Effector CD4-positive, alpha-beta T cell (primary cell): ENCODE measurements at regions not wholly inside any gene's neighbourhood (a gene's known extent, or its start where the extent isn't known, plus 50 kb on each side); places are given as distances from the start of the nearest gene placed in this dataset.
"Not testable (repeated sequence)": the region's sequence is repeated elsewhere in the genome, so short reads cannot be mapped to it uniquely, and the experiment has no call there.

ENCODE experiments used
- DNase-seq: peaks from one replicate; pipeline ENCODE4 v3.0.0-alpha.2; 2020

GRCh38 chr2:224143526-224143925 is 104.4 kb upstream of the SERPINE2 start:
- no peak for DNase-seq

DNA sequence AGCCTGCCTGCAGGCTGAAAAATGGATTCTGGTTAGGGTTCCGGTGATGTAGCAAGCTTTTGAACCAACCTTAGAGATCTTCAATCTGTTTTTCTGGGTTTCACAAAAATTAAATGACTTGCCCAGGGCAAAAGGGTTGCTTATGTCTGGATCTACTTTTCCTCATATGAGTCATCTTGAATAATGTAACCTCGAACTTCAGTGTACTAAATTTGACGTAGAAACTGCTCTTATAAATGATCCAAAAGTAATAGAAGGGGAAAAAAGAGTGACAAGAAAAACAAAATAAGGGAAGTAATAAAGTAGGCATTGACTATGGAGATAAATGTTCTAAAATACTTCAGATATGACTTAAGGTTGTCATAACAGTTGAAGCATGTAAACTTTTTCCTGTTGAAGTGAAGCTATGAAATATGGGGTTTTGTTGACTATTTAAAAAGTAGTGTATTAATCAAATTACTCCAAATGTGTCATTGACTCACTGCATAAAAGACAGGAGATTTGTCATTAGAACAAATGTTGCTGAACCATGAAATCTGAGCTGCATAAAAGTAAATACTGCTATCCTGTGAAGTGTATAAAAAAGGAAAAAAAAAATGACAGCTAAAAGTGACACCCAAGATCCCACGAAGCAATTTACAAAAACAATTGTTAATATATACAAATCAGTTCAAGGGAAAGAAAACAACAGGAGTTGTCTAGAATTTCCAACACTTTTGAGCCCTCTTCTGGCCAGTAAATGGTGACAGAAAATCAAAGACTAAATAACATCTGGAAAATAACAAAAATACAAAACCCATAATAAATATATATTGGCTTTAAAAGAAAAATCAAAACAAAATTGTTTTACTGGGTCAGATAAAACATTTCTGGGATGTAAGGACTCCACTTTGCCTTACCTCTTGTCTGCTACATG is 103.6 kb upstream of the SERPINE2 start:
- no peak for DNase-seq

DNA sequence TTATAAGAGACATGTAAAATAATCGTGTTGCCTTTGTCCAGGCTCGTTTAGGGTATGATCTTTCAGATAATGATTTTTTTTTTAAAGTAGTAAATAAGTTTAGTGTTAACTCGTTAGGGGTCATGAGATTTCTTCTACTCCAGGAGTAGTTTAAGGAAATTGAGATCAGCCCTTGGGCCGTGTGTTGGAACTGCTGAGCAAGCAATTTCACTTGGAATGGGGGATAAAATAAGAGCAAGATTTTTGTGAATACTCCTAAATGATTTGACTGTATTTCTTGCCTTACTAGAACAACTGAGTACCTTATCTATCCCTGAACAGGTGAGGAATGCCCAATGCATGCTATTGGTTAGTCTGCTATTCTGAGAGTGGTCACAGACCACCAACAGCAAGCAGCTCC is 102.2 kb upstream of the SERPINE2 start:
- DNase-seq = no peak

DNA sequence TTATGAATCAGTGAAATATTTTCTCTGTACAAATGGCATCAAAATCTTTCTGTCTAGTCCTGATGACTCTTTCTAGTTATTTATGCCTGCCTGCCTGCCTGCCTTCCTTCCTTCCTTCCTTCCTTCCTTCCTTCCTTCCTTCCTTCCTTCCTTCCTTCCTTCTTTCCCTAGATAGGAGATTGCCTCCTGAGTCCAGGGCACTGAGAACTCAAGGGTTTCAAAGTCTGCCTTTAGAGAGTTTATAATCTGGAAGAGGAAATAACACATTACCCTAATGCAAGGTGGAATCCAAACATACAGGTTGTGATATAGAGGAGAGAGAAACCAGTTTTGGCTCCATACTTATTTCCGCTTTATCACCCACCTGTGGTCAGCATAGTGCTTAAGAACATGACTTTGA is 98.1 kb upstream of the SERPINE2 start:
- no peak for DNase-seq

DNA sequence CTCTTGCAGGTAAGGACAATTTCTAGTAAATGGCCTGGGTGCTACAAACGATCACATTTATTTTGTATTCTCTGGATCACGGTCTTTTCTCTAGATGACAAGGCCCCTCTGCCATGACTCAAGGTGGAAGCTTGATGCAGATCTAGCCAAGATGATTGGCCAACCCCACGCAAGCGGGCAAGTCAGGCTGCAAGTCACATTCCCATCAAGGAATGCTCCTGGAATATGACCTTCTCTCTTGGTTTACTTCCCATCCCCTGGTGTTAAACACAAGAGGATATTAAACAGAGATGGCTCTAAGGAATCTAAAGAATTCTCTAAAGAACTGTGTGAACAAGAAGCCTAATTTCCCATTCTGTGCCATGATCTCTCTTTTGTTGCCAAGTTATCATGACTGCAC is 97.3 kb upstream of the SERPINE2 start:
- DNase-seq = no peak

DNA sequence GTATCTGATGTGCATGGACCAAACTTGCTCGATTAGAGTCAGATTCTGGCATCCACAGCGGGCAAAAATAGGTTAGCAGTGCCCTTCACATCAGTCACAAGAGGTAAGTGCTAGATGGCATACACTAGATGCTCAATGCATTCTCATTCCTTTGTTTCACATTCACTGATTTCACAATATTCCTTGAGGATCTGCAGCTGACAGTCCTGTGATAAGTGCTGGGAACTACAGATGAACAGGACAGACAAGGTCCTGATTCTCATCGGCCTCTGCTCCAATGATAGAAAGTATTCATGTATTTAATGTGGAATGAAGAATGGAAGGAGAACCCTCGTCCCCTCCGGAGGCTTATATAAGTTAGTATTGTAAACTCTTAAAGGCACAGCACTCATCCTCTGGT is 96.8 kb upstream of the SERPINE2 start:
- no peak for DNase-seq

DNA sequence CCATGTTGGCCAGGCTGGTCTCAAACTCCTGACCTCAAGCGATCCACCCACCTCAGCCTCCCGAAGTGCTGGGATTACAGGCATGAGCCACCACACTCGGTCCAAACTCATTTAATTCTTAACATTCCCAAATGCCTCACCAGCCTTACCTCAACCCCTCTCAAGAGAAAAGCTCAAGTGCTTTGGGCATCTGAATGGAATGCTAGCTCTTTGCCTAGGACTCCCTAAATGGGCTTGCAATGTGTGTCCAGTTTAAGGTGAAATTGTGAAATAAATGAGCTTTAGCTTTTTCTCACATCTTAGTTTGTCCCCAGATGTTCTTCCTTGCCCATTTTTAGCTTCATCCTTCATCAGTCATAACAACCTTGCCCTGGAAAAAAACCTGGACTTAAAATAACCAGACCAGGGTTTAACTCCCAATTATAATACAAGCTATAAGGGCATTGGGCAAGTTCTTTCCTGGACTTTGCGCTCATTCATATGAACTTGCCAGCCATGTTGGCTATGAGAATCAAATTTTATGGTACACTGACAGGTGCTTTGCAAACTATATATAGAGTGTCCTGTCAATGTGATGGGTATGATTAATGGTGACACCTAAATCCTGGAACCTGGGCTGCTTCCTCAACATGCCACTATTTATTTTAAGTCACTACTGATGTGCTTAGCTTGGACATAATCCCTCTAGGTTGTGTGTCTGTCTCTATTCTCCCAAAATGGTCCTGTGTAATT is 95.1 kb upstream of the SERPINE2 start:
- DNase-seq = no peak

GRCh38 chr2:224133387-224133786 is 94.3 kb upstream of the SERPINE2 start:
- no peak for DNase-seq

GRCh38 chr2:224127871-224128501 is 88.9 kb upstream of the SERPINE2 start:
- no peak for DNase-seq

GRCh38 chr2:224126440-224126839 is 87.4 kb upstream of the SERPINE2 start:
- DNase-seq = no peak

- no peak for DNase-seq
Observed at GRCh38 chr2:224126003-224126402, 86.9 kb upstream of the SERPINE2 start.

- no peak for DNase-seq
Observed at GRCh38 chr2:224122542-224122941, 83.5 kb upstream of the SERPINE2 start.

DNA sequence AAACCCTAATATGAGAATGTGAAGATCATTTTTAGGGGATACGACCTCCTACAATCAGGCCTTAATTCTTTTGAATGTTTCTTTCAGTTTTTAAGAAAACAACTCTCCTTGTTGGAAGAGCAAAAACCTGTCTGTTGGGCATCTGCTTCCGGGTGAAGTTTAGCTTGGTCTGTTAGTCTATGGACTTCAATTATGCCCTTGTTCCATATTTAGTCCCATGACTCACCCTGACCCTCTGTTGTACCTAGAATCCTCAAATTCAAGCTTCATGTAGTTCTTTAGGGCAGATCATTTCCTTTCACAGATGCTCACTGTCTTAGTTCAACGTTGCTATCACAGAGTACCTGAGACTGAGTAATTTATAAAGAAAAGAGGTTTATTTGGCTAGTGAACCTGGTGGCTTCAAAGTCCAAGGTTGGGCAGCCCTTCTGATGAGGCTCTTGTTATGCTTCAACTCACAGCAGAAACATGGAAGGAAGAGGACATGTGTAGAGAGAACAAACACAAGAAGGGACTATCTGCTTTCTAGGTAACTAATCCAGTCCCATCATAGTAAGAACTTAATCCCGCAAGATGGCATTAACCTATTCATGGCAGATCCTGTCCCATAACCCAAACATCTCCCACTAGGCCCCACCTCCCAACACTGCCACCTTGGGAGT is 82.5 kb upstream of the SERPINE2 start:
- DNase-seq = no peak

- DNase-seq = no peak
Observed at GRCh38 chr2:224120986-224121385, 81.9 kb upstream of the SERPINE2 start.

DNA sequence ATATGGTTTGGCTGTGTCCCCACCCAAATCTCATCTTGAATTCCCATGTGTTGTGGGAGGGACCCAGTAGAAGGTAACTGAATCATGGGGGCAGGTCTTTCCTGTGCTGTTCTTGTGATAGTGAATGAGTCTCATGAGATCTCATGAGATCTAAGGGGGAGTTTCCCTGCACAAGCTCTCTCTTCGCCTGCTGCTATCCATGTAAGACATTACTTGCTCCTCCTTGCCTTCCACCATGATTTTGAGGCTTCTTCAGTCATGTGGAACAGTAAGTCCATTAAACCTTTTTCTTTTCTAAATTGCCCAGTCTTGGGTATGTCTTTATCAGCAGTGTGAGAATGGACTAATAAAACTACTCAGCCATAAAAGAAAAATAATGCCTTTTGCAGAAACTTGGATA is 80.8 kb upstream of the SERPINE2 start:
- not testable (repeated sequence) for DNase-seq

- DNase-seq = no peak
Observed at GRCh38 chr2:224114428-224114827, 75.3 kb upstream of the SERPINE2 start.

DNA sequence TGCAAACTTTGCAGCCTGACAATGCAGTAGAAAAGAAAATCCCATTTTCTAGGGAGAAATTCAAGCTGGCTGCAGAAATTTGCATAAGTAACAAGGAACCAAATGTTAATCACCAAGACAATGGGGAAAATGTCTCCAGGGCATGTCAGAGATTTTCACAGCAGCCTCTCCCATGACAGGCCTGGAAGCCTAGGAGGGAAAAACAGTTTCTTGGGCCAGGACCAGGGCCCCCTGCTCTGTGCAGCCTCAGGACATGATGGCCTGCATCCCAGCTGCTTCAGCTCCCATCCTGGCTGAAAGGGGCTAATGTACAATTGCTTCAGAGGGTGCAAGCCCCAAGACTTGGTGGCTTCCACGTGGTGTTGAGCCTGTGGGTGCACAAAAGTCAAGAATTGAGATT is 74.8 kb upstream of the SERPINE2 start:
- not testable (repeated sequence) for DNase-seq

GRCh38 chr2:224111576-224111975 is 72.5 kb upstream of the SERPINE2 start:
- DNase-seq = no peak

DNA sequence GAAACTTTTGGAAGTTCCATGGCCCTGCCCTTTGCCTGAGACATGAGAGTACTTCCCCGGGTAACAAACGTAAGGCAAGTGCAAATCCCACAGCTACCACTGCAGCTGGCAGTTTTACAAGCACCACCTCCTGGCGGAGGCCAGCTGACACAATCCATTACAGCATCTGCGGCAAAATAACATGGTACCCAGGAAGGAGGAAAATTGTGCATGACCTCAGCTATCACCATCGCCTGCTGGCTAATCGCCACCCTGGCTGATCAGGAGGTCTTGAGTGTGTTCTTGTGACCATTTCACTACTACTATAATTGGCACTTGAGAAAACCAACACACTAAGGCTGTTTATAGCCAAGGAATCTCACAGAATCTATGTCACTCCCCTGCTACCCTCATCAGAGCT is 71.7 kb upstream of the SERPINE2 start:
- DNase-seq = no peak

- DNase-seq = no peak
Observed at GRCh38 chr2:224109751-224110150, 70.7 kb upstream of the SERPINE2 start.

GRCh38 chr2:224106794-224107193 is 67.7 kb upstream of the SERPINE2 start:
- DNase-seq = no peak

DNA sequence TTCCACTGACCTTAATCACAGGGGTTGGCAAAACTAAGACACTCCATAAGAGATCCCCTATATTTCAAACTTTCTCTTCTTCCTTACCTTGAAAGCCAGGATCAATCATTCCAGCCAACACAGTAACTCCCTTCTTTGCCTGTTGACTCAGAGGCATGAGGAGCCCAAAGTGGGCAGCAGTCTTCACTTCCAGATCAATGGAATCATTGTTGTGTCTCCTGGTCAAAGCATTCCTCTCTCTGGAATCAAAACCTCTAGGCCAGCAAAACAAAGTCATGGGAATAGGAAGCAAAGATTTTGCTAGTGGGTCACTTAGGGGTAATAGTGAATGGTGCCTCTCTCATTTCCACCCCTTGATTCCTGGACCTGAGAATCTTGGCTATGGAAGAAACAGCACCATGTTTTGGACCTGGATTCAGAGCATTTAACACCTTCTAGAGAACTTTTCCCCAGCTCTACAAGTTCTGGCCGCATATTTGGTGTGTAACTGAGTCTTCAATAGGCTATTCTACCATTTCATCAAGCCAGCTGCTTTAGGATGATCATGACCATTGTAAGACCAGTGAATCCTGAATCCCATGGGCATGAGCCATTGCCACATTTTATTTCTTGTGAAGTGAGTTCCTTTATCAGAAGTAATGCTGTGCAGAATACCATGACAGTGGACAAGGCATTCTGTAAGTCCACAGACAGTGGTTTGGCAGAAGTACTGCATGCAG is 65.7 kb upstream of the SERPINE2 start:
- DNase-seq = no peak
